ENCODE measurements at regions not wholly inside any gene's neighbourhood (a gene's known extent, or its start where the extent isn't known, plus 50 kb on each side); places are given as distances from the start of the nearest gene placed in this dataset.

- TF ChIP-seq POLR2A (IDR thresholded peaks at IDR 0.05; ENCODE audit: extremely low read depth, insufficient read length) (no peak), MYC (IDR thresholded peaks at IDR 0.05; ENCODE audit: low read depth, low read length) (no peak), CTCF (IDR thresholded peaks at IDR 0.05; ENCODE audit: low read depth, low read length) (no peak), MAX (IDR thresholded peaks at IDR 0.05; ENCODE audit: low read depth, low read length) (no peak)
- H3K4me3 ChIP-seq (ENCODE audit: low read depth, low read length): no peak overlapping the region
- no peak for DNase-seq (ENCODE audit: low read depth)
Observed at GRCh38 chr12:38541849-38542248, 225.3 kb downstream of the ALG10B start.

GRCh38 chr12:38543151-38543550, 226.6 kb downstream of the ALG10B start:
- no peak for DNase-seq (ENCODE audit: low read depth)

GRCh38 chr12:38544330-38545066, 227.9 kb downstream of the ALG10B start:
- DNase-seq (ENCODE audit: low read depth): peak; percentile 6
- H3K4me3 ChIP-seq (ENCODE audit: low read depth, low read length): no peak overlapping the region
- no peak for TF ChIP-seq POLR2A (IDR thresholded peaks at IDR 0.05; ENCODE audit: extremely low read depth, insufficient read length)
- no peak for TF ChIP-seq MYC (IDR thresholded peaks at IDR 0.05; ENCODE audit: low read depth, low read length)
- no peak for TF ChIP-seq MAX (IDR thresholded peaks at IDR 0.05; ENCODE audit: low read depth, low read length)
- TF ChIP-seq CTCF (IDR thresholded peaks at IDR 0.05; ENCODE audit: low read depth, low read length): peak; percentile 49

More at GRCh38 chr12:38543151-38543550, 226.6 kb downstream of the ALG10B start:
- TF ChIP-seq MYC (IDR thresholded peaks at IDR 0.05; ENCODE audit: low read depth, low read length) (no peak), MAX (IDR thresholded peaks at IDR 0.05; ENCODE audit: low read depth, low read length) (no peak), POLR2A (IDR thresholded peaks at IDR 0.05; ENCODE audit: extremely low read depth, insufficient read length) (no peak), CTCF (IDR thresholded peaks at IDR 0.05; ENCODE audit: low read depth, low read length) (no peak)
- no peak overlapping the region for H3K4me3 ChIP-seq (ENCODE audit: low read depth, low read length)

GRCh38 chr12:38547586-38547985, 231.0 kb downstream of the ALG10B start:
- H3K4me3 ChIP-seq (ENCODE audit: low read depth, low read length): no peak overlapping the region
- DNase-seq (ENCODE audit: low read depth): no peak
- TF ChIP-seq MAX (IDR thresholded peaks at IDR 0.05; ENCODE audit: low read depth, low read length) (no peak), POLR2A (IDR thresholded peaks at IDR 0.05; ENCODE audit: extremely low read depth, insufficient read length) (no peak), CTCF (IDR thresholded peaks at IDR 0.05; ENCODE audit: low read depth, low read length) (no peak), MYC (IDR thresholded peaks at IDR 0.05; ENCODE audit: low read depth, low read length) (no peak)

GRCh38 chr12:38555620-38556591, 239.3 kb downstream of the ALG10B start:
- no peak overlapping the region for H3K4me3 ChIP-seq (ENCODE audit: low read depth, low read length)
- peak; percentile 34 for DNase-seq (ENCODE audit: low read depth)
- TF ChIP-seq CTCF (IDR thresholded peaks at IDR 0.05; ENCODE audit: low read depth, low read length) (no peak), MYC (IDR thresholded peaks at IDR 0.05; ENCODE audit: low read depth, low read length) (no peak), MAX (IDR thresholded peaks at IDR 0.05; ENCODE audit: low read depth, low read length) (no peak), POLR2A (IDR thresholded peaks at IDR 0.05; ENCODE audit: extremely low read depth, insufficient read length) (no peak)
